ENCODE measurements at regions not wholly inside any gene's neighbourhood (a gene's known extent, or its start where the extent isn't known, plus 50 kb on each side); places are given as distances from the start of the nearest gene placed in this dataset.

GRCh38 chr6:169368200-169368599 is 114.6 kb upstream of the THBS2 start:
- TF ChIP-seq POLR2A (IDR thresholded peaks at IDR 0.05; ENCODE audit: low read length) (no peak), GATA1 (IDR thresholded peaks at IDR 0.05; ENCODE audit: low read depth, low read length) (no peak)
